ENCODE measurements at regions not wholly inside any gene's neighbourhood (a gene's known extent, or its start where the extent isn't known, plus 50 kb on each side); places are given as distances from the start of the nearest gene placed in this dataset.

DNA sequence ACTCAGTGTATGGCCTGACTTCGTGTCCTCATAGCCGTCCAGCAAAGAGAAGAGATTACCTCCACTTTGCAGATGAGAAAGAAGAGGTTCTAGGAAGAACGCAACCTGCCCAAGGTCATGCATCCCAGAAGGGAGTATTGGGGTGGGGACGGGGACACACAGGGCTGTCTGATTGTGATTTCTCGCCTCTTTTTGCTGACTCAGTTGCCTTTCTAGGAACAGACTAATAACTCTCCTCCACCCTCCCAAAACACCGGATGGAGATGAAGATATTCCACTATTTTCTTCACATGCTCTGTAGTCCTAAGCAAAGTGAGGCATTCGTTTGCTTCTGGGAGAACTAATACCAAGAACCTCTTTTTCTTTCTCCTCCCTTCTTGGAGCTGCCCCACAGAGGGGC lies 529.3 kb downstream of the MIAT start:
- H3K79me2 ChIP-seq (ENCODE audit: control insufficient read depth, insufficient read depth, low read length) = no peaks in the 10 kb centered on the region
- no peaks in the 10 kb centered on the region for H3K36me3 ChIP-seq (ENCODE audit: control insufficient read depth in 2 of 2, extremely low read depth in 1 of 2, insufficient read depth in 2 of 2, low read length in 2 of 2)
- no peaks in the 10 kb centered on the region for H3K9me3 ChIP-seq (ENCODE audit: control insufficient read depth, low read depth, low read length)
- TF ChIP-seq EZH2 (IDR thresholded peaks at IDR 0.05; ENCODE audit: low read length) = no peak
- TF ChIP-seq, protein P1, sequence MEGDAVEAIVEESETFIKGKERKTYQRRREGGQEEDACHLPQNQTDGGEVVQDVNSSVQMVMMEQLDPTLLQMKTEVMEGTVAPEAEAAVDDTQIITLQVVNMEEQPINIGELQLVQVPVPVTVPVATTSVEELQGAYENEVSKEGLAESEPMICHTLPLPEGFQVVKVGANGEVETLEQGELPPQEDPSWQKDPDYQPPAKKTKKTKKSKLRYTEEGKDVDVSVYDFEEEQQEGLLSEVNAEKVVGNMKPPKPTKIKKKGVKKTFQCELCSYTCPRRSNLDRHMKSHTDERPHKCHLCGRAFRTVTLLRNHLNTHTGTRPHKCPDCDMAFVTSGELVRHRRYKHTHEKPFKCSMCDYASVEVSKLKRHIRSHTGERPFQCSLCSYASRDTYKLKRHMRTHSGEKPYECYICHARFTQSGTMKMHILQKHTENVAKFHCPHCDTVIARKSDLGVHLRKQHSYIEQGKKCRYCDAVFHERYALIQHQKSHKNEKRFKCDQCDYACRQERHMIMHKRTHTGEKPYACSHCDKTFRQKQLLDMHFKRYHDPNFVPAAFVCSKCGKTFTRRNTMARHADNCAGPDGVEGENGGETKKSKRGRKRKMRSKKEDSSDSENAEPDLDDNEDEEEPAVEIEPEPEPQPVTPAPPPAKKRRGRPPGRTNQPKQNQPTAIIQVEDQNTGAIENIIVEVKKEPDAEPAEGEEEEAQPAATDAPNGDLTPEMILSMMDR (optimal IDR thresholded peaks at IDR 0.05 in 1 of 3, IDR thresholded peaks at IDR 0.05 in 1 of 3, conservative IDR thresholded peaks at IDR 0.05 in 1 of 3; ENCODE audit: extremely low read depth in 1 of 3, insufficient read depth in 2 of 3, low read length in 3 of 3) = no peak
- no peak for FAIRE-seq
- no peak overlapping the region for H3K4me3 ChIP-seq (ENCODE audit: control insufficient read depth in 2 of 3, extremely low read depth in 1 of 3, insufficient read depth in 2 of 3, low read depth in 1 of 3, low read length in 3 of 3)
- DNase-seq (ENCODE audit: low read depth, low spot score) = no peak
- no peaks in the 10 kb centered on the region for H3K27me3 ChIP-seq (ENCODE audit: control insufficient read depth, extremely low read depth, insufficient read depth, low read length)
- peaks cover 10% of the 10 kb centered on the region for H3K4me1 ChIP-seq (ENCODE audit: control insufficient read depth, extremely low read depth, insufficient read depth, low read length)
- H3K4me2 ChIP-seq (ENCODE audit: control insufficient read depth, extremely low read depth, insufficient read depth, low read depth, low read length) = no peak overlapping the region
- no peaks in the 10 kb centered on the region for H4K20me1 ChIP-seq (ENCODE audit: control insufficient read depth, extremely low read depth, insufficient read depth, low read length)
- no peak overlapping the region for H3K9ac ChIP-seq (ENCODE audit: control insufficient read depth, extremely low read depth, insufficient read depth, low read length)
- no peak overlapping the region for H3K27ac ChIP-seq (ENCODE audit: control insufficient read depth, insufficient read depth, low read length)
- no peaks in the 10 kb centered on the region for H3K9me1 ChIP-seq (ENCODE audit: control insufficient read depth, extremely low read depth, insufficient read depth, low read length)
- dilution Hi-C loops (cut with MboI; ENCODE audit: extremely low pct_ligation_motif_present, low sequenced_read_pairs) = no loop called here
- H2AFZ ChIP-seq (ENCODE audit: control insufficient read depth, low read length) = no peak overlapping the region

DNA sequence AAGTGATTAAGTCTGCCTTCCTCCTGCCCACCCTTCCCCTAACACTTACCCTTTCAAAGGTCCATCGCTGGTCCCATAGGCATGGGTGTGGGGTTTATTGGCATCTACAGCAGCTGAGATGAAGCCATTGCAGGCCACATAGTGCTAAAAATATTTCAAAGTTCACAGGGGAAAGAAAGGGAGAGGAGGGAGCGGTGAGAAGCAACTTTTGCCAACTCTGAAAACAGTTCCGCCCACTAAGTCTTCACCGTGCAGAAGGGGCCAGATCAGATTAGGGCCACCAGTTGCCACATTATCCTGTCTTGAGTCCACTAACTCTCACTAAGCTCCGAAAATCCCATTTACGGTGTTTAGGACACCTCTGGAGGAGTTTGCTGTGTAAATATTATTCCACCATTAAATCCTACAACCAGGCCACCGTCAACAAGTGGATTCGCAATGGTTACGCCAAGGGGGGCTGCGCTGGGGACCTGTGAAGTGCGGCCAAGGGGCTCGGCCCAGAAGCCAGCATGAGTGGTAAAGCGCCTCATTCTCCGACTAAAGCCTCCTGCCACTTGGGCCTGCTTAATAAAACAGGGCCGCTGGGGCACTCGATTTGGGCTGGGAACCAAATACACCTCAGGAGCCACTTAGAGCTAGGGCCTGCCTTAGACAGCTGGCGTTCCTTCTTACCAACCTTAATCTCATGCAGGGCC lies 534.9 kb downstream of the MIAT start:
- Histone ChIP-seq H3K27me3 (ENCODE audit: control insufficient read depth, extremely low read depth, insufficient read depth, low read length) (no peaks in the 10 kb centered on the region), H3K27ac (ENCODE audit: control insufficient read depth, insufficient read depth, low read length) (no peak overlapping the region), H3K9ac (ENCODE audit: control insufficient read depth, extremely low read depth, insufficient read depth, low read length) (no peak overlapping the region), H3K4me3 (ENCODE audit: control insufficient read depth in 2 of 3, extremely low read depth in 1 of 3, insufficient read depth in 2 of 3, low read depth in 1 of 3, low read length in 3 of 3) (no peak overlapping the region), H3K9me1 (ENCODE audit: control insufficient read depth, extremely low read depth, insufficient read depth, low read length) (no peaks in the 10 kb centered on the region), H3K4me1 (ENCODE audit: control insufficient read depth, extremely low read depth, insufficient read depth, low read length) (peaks cover 10% of the 10 kb centered on the region), H3K4me2 (ENCODE audit: control insufficient read depth, extremely low read depth, insufficient read depth, low read depth, low read length) (no peak overlapping the region), H3K36me3 (ENCODE audit: control insufficient read depth in 2 of 2, extremely low read depth in 1 of 2, insufficient read depth in 2 of 2, low read length in 2 of 2) (no peaks in the 10 kb centered on the region), H4K20me1 (ENCODE audit: control insufficient read depth, extremely low read depth, insufficient read depth, low read length) (no peaks in the 10 kb centered on the region), H3K9me3 (ENCODE audit: control insufficient read depth, low read depth, low read length) (no peaks in the 10 kb centered on the region), H3K79me2 (ENCODE audit: control insufficient read depth, insufficient read depth, low read length) (no peaks in the 10 kb centered on the region), H2AFZ (ENCODE audit: control insufficient read depth, low read length) (no peak overlapping the region)
- DNase-seq (ENCODE audit: low read depth, low spot score) (no peak), FAIRE-seq (no peak)
- no peak for TF ChIP-seq EZH2 (IDR thresholded peaks at IDR 0.05; ENCODE audit: low read length)
- TF ChIP-seq, protein P1 (optimal IDR thresholded peaks at IDR 0.05 in 1 of 3, IDR thresholded peaks at IDR 0.05 in 1 of 3, conservative IDR thresholded peaks at IDR 0.05 in 1 of 3; ENCODE audit: extremely low read depth in 1 of 3, insufficient read depth in 2 of 3, low read length in 3 of 3) = no peak
- dilution Hi-C loops (cut with MboI; ENCODE audit: extremely low pct_ligation_motif_present, low sequenced_read_pairs) = no loop called here

All from keratinocyte (primary cell).